ENCODE measurements at regions not wholly inside any gene's neighbourhood (a gene's known extent, or its start where the extent isn't known, plus 50 kb on each side); places are given as distances from the start of the nearest gene placed in this dataset.

DNA sequence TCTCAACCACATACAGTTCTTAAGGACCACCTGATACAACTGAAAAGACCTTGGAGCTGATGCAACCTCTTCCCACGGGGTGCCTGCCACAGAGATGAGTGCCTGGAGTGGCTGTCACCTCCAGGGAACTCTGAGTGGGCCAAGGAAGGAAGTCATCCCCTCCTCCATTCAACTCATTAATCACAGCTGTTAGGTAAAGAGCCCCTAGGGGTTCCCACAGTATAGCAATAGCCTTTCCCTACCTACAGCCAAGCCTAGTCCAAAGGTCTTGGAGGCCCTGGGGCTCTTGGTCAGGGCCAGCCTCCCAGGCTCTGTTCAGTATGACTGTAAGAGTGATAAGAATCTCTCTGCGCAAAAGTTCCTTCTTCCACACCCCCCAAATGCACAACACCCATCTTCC is 70.4 kb upstream of the NFE2L3 start:
- TF ChIP-seq POLR2A (IDR thresholded peaks at IDR 0.05), result no peak
- TF ChIP-seq, protein P1, sequence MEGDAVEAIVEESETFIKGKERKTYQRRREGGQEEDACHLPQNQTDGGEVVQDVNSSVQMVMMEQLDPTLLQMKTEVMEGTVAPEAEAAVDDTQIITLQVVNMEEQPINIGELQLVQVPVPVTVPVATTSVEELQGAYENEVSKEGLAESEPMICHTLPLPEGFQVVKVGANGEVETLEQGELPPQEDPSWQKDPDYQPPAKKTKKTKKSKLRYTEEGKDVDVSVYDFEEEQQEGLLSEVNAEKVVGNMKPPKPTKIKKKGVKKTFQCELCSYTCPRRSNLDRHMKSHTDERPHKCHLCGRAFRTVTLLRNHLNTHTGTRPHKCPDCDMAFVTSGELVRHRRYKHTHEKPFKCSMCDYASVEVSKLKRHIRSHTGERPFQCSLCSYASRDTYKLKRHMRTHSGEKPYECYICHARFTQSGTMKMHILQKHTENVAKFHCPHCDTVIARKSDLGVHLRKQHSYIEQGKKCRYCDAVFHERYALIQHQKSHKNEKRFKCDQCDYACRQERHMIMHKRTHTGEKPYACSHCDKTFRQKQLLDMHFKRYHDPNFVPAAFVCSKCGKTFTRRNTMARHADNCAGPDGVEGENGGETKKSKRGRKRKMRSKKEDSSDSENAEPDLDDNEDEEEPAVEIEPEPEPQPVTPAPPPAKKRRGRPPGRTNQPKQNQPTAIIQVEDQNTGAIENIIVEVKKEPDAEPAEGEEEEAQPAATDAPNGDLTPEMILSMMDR (IDR thresholded peaks at IDR 0.05), result no peak
